ENCODE measurements at regions not wholly inside any gene's neighbourhood (a gene's known extent, or its start where the extent isn't known, plus 50 kb on each side); places are given as distances from the start of the nearest gene placed in this dataset.

DNA sequence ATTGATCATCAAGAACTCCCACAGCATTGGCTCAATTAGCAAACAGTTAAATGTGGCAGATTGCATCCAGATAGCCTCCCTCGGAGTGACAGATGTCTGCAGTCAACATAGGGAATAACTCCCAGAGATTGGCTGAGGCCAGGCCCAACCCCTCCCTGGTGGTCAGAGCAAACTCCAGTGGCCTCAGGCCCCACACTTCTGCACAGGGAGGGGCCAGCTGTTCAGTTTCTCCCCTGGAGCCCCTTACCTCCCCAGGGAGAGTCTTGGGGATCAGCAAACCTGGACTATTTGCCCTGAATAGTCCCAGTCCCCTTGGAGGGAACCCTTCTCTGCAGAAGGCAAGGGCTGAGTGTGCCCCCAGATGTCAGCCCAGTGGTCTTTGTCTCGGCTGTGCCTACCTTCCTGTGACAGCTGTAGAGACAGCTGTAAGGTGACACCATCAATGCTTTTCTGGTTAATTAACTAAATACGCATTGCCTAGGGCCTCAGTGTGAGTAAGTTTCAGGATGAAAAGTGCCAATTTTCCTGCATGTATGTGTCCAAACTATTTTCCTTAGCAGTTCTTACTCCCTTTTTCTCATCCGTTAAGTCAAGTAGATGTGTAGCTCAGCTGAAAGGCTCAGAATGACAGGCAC, 102.7 kb upstream of the UQCRFS1 start:
- DNase-seq (ENCODE audit: missing footprints) (no peak), ATAC-seq (no peak)
- intact Hi-C loops (cut with DNase I) = no loop called here

DNA sequence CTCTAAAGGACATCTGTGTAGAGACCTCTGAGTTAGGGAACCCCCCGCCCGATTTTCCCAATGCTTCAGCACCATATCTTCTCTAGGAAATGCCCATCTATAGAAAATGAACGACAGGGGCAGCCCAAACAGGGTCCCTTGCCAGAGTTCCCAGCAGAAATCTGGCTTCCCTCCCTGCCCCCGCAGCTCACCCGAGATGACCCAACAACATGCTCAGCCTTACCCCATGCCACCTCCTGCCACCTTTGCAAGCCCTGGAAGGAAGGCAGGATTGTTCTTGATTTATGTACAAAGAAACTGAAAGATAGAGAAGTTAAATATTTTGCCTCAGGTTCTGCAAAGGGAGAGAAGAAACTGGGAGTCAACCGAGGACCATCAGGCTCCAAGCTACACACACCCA, 105.6 kb upstream of the UQCRFS1 start:
- intact Hi-C loops (cut with DNase I) = no loop called here
- DNase-seq (ENCODE audit: missing footprints) (no peak), ATAC-seq (no peak)

DNA sequence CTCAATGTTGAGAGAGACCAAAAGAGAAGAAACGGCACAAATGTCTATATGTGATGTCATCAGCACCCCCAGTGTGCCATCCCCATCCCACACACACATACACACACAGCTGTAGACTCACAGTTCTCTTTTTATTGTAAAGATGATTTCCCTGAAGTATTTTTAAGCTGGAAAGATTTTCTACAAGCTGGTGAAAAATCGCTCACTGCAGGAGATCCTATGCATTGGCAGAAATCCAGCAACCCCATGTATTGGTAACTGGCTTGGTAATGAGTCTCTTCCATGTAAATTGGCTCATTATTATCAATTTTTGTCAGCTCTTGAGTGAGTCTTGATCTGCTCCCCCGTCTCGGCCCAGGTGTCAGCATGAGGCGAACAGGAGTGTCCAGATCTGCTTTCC, 107.1 kb upstream of the UQCRFS1 start:
- DNase-seq (ENCODE audit: missing footprints) (no peak), ATAC-seq (no peak)
- intact Hi-C loops (cut with DNase I) = no loop called here

DNA sequence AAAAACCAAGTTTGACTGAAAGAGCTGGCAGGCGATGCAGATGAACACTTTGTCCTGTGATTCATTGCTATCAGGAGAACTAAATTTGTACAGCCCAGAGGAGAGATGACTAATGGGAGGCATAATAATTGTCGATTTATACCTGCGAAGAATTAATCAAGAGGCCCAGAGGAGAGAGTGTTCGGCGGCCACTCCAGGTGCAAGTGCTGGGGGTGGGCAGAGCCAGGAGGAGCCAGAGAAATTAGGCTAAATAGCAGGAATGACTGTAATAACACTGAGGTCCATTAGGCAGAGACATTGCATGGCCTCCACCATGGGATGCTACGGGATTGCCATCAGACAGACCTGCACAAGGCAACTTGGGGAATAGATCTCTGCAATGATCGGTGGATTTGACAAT, 107.7 kb upstream of the UQCRFS1 start:
- ATAC-seq (no peak), DNase-seq (ENCODE audit: missing footprints) (no peak)
- intact Hi-C loops (cut with DNase I) = no loop called here

DNA sequence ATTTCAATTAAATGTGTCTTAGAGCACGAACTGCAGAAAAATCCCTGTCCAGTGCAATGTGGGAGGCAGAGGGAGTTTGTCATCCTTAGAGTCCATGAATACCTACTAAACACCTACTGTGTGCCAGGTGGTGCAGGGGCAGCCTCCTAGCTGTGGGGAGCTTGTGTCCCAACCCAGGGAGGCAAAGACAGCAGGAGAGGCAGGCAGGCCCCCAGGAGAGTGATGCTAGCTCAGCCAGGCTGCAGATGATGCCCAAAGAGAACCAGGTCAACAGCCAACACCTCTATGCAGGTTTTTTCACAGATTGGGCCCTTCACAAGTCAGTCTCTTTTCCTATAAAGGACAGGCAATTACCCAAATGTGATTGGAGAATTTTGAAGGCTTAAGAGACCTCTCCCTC, 108.2 kb upstream of the UQCRFS1 start:
- DNase-seq (ENCODE audit: missing footprints) (no peak), ATAC-seq (no peak)
- intact Hi-C loops (cut with DNase I) = no loop called here

DNA sequence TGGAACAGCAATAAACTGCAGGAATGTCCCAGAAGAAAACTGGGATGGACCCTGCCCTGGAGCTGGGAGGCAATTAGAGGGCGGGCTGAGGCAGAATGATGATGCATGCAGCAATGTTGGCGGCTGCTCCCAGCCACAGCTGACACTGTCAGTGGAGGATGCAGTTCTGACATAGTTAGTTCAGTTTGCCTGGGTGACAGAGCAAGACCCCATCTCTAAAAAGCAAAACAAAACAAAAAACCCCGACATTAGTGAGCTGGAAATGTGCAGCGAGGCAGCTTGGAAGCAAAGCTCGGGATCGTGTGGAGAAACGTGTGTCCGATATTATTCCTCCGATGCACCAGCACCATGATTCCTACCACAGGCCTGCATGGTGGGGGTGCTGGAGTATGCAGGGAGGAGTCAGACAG, 110.1 kb upstream of the UQCRFS1 start:
- ATAC-seq (no peak), DNase-seq (ENCODE audit: missing footprints) (no peak)
- intact Hi-C loops (cut with DNase I) = no loop called here

DNA sequence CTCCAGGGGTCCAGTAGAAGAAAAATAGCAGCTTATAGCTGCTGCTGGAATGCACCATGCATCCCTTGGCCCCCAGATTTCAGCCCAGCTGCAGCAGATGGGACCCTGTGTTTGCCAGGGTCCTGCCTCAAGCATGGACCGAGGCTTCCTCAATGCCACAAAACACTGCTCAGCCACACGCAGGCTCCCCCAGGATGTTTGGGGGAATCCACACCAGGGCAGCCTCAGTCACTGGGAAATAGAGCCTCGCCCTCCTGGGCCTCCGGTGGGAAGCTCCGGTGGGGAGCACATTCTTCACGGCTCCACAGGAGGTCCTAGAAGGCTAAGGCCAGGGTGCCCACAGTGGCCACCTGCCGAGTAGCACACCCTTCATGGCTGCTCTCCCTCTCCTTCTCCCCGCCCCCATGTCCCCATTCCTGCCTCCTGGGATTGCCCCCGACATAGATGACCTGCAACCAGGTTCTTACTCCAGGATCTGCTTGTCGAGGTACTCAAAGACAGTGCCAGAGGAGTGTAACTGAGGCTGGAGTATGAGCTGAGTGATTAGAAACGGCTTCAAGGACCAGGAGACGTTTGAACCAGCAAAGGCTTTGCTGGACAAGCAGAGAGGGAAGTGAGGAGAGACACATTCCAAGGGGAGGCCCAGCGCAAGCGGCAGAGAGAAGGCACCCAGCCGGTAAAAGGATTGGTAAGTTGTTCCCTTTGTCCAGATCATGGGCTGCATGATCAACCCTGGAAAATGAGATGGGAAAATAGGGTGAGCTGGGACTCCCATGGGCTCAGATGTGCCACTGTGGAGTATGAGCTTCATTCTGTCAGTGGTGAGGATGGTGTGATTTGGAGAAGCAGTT, 110.7 kb upstream of the UQCRFS1 start:
- intact Hi-C loops (cut with DNase I) = no loop called here
- no peak for DNase-seq (ENCODE audit: missing footprints)

DNA sequence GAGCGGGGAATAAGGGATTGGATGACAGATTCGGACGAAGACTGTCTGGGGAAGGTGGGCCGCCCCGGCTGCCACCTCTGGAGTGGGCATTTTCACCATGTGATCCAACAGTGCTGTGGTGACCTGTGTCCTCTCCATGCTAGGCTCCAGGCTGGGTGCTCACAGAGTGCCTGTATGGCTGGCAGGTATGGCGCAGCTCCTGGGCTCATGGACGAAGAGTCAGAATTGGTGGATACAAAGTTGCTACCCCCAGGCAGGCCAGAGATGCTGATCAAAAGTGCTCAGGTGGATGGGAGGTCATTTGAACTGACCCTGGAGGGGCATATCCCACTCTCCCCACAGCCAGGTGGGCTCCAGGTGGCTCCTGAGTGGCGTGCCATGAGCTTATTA, 111.3 kb upstream of the UQCRFS1 start:
- ATAC-seq = no peak
- intact Hi-C loops (cut with DNase I) = no loop called here
- DNase-seq (ENCODE audit: missing footprints) = no peak

More for the DNA sequence above, 110.7 kb upstream of the UQCRFS1 start:
- no peak for ATAC-seq

DNA sequence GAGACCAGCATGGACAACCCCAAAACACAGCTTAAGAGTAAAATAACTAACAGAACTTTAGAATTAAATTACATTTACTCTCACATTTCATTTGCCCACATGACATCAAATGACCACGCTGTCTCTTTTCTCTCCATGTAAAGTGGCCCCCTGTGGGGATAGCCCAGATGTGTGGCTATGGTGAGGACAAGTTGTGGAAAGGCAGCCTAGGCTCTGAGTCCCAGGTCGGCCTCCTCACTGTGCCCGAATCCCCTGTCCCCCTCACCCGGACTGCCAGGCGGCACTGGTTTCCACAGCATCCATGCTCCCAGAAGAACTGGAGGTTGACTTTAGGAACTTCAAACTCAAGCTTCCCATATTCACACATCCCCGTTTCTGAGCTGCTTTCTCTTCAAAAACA, 111.8 kb upstream of the UQCRFS1 start:
- intact Hi-C loops (cut with DNase I) = no loop called here
- DNase-seq (ENCODE audit: missing footprints) = no peak
- ATAC-seq = no peak

DNA sequence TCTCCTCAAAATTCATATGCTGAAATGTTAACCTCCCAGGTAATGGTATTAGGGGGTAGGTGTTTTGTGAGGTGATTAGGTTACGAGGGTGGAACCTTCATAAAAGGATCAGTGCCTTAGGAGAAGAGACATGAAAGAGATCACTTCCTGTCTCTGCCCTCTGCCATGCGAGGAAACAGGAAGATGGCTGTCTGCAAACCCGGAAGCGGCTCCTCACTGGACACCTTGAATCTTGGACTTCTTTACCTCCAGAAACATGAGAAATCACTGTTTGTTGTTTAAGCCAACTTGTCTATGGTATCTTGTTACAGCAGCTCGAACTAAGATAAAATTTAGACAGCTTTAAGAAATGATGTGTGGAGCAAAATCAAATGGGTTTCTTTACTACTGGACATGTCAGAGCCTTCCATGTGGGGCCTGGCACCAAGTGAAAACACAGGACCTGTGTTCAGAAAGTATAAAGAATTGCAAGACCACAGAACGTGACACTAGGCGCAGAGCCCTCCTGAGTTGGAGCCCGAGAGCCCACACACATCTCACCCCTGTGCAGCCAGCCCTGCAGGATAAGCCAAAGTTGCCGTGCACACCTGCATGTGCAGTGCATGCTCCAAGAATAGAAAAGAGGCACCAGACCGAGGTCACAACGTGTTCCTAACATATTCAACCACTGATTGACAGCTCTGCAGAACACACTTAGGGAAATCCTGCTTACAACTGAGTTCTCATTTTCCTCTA, 112.5 kb upstream of the UQCRFS1 start:
- intact Hi-C loops (cut with DNase I) = no loop called here
- ATAC-seq (no peak), DNase-seq (ENCODE audit: missing footprints) (no peak)

DNA sequence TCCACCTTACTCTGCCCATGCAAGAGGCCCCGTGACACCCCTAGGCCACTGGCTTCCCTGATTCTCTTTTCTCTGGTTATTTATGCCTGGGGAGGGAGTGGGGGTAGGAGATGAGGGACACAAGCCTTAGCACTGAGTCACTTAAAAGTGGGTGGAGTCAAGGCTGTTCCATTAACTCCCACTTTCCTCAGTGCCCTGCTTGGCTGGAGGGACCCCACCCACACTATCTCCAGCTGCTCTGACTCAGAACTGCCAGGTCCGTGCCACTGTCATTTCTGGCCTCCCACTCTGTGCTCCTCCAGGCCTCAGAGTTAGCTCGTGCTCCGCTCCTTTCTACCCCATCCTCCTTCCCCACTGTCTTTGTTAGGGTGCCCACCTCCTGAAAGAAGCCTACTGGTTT, 113.4 kb upstream of the UQCRFS1 start:
- DNase-seq (ENCODE audit: missing footprints) (no peak), ATAC-seq (no peak)
- intact Hi-C loops (cut with DNase I) = no loop called here

DNA sequence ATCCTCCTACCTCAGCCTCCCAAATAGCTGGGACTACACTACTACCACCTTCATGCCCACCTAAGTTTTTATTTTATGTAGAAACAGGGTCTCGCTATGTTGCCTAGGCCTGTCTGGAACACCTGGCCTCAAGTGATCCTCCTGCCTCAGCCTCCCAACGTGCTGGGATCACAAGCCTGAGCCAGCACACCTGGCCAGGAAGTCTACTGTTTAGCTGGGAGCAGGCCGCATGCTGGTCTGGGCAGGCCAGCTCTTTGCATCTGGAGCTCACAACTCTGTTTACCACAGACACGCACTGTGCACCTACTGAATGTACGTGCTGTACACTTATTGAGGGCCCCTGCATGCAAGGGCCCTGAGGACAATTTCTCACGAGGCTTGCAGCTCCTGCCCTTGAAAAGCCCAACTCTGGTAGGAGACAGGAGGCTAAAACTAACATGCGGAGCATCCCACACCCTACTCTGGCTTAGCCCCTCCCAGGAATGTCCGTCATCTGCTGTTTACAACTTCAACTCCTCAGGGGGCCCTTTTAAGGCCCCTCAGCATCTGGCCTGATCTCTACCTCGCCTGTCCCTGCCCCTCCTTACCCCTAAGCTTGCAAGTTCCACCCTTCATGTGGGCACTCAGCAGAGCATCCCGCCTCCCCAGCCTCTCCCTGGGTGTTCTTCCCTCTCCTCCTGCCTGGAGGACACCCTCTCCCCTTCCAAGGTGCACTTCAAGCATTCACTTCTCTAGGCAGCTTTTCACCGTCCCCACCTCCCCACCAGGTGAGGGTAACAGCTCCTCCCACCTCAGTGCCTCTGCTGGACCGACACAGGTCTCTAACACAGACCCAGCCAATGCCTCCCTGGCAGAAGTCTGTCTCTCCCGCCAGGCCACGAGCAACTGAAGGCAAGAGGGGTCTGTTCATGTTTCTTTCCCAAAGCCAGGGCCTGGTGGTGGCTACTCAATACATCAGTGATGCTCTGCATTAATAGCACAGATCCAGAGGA, 114.2 kb upstream of the UQCRFS1 start:
- DNase-seq (ENCODE audit: missing footprints) (no peak), ATAC-seq (no peak)
- intact Hi-C loops (cut with DNase I) = no loop called here

DNA sequence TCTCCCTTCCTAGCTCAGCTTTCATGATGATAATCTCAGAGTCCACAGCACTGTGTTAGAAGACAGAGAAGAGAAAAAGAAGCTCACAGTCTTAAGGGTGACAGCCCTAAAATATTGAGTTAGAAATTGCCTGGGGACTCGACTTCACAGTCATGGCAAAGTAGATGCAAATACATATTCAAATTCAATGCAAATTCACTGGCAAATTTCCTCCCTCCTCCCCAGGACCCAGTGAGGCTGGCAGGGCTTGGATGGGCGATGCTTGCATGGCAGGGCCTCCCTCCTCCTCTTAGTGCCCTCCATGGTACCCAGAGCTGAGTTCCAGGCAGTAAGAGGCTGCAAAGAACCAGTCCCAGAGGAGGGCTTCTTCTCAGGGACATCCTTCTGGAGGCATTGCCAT, 115.6 kb upstream of the UQCRFS1 start:
- intact Hi-C loops (cut with DNase I) = no loop called here
- ATAC-seq (no peak), DNase-seq (ENCODE audit: missing footprints) (no peak)

DNA sequence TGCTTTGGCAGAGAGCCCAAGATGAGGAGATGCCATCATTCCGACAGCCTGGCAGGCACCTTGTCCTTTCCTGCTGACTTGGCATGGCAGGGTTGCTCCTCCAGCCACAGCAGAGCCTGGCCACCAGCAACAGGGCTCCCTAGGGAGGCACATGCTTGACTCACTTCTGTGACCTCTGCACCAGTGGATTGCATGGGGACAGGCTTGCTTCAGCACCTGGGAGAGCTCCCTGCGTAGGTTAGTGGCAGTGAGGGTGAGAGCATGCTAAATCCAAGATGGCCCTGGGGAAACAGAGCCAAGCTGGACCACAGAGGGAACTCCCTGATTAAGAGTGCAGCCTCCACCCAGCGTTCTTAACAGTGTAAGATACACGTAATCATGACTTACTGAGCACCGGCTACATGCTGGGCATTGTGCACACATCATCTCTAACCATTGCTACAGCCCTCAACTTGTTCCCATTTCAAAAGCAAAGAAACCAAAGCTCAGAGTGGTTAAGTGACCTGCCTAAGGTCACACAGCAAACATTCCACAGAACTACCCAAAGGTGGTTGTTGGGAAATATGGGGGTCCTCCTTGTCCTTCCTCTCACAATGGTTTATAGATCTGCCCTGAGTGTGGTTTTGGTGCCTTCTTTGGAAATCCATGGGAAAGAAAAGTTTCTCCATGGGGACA, 116.6 kb upstream of the UQCRFS1 start:
- intact Hi-C loops (cut with DNase I) = no loop called here
- DNase-seq (ENCODE audit: missing footprints) (no peak), ATAC-seq (no peak)

DNA sequence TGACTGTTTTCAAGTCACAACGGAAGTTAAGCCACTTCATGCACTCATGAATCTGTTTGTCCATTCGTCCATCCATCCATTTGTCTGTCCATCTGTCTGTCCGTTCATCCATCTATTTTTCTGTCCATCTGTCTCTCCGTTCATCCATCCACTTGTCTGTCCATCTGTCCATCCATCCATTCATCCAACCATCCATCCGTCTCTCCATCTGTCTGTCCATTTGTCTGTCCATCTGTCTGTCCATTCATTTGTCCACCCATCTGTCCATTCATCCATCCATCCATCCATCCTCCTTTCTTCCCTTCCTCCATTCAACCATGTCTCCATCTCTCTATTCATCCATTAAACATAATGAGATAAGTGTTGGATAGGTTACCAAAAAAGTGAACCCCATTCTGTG, 123.5 kb upstream of the UQCRFS1 start:
- no peak for DNase-seq (ENCODE audit: missing footprints)
- ATAC-seq = no peak
- intact Hi-C loops (cut with DNase I) = no loop called here

DNA sequence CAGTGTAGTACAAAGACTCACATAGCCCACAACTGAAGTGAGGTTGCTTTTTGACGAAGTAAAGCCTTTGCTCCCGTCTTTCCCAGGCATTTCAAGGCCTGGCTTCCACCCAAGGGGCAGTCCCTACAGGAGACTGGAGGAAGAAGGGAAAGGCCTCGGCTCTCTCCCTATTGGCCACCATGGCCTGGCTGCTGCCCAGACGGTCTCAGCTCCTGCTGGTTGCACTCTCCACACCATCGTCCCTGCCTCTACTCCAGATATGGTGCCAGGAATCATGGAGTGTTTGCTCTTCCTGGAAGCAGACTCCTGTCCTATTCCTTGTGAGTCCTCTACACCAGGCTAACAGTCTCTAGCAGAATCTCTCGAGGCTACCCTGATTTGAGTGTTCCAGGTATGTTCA, 124.1 kb upstream of the UQCRFS1 start:
- ATAC-seq = no peak
- intact Hi-C loops (cut with DNase I) = no loop called here
- no peak for DNase-seq (ENCODE audit: missing footprints)

DNA sequence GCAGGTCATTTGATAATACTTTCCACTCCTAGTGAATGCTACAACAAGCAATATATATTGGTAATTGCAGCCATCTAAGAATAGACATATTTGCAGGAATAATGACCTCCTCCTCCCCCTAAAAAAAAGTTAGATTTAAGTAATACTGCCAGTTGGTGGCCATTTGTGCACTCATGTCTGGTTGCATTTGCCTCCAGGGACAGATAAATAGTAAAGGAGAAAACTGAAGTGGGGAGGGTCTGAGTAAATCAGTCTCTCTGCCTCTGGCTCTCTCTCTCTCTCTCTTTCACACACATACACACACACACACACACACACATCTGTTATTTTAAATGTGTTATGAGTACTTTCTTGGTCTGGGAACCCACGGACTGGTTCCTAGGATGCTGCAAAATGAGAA, 125.5 kb upstream of the UQCRFS1 start:
- intact Hi-C loops (cut with DNase I) = no loop called here
- DNase-seq (ENCODE audit: missing footprints) (no peak), ATAC-seq (no peak)

DNA sequence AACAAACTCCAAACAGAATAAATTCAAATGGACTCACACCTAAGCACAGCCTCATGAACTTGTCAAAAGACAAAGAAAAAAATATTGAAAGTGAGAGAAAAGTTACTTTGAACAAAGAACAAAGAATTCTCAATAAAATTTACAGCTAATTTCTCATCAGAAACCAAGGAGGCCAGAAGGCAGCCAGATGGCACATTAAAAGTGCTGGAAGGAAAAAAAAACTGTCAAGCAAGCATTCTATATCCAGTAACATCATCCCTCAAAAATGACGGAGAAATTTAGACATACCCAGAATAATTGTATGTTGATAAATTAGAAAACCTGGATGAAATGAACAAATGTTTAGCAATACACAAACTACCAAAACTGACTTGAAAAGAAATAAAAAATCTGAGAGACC, 129.8 kb upstream of the UQCRFS1 start:
- ATAC-seq (no peak), DNase-seq (ENCODE audit: missing footprints) (no peak)
- intact Hi-C loops (cut with DNase I) = no loop called here

Measured in Right ventricle myocardium inferior (tissue), 1 donor.